Ishikawa (cell line): ENCODE measurements at regions not wholly inside any gene's neighbourhood (a gene's known extent, or its start where the extent isn't known, plus 50 kb on each side); places are given as distances from the start of the nearest gene placed in this dataset.

Experiments
- CREB1 ChIP-seq: IDR thresholded peaks from 2 replicates; pipeline ENCODE4 v1.6.1; 2012; ENCODE audit warnings: low read depth
- FOXM1 ChIP-seq: IDR thresholded peaks from 2 replicates; pipeline ENCODE4 v1.6.1; 2012; ENCODE audit warnings: low read depth, borderline replicate concordance
- TAF1 ChIP-seq: IDR thresholded peaks from 2 replicates; pipeline ENCODE4 v1.6.1; 2012; ENCODE audit warnings: low read depth, mild to moderate bottlenecking
- TCF12 ChIP-seq: IDR thresholded peaks from 2 replicates; pipeline ENCODE4 v1.6.1; 2012; ENCODE audit warnings: low read depth
- YY1 ChIP-seq: IDR thresholded peaks from 2 replicates; pipeline ENCODE4 v1.6.1; 2012; ENCODE audit warnings: low read depth
- TF ChIP-seq, protein P1 (sequence below): IDR thresholded peaks from 2 replicates; pipeline ENCODE4 v1.6.1; 2012; ENCODE audit warnings: low read depth, mild to moderate bottlenecking
- TF ChIP-seq, protein P2 (sequence below): IDR thresholded peaks from 2 replicates; pipeline ENCODE4 v1.6.1; 2012

DNA sequence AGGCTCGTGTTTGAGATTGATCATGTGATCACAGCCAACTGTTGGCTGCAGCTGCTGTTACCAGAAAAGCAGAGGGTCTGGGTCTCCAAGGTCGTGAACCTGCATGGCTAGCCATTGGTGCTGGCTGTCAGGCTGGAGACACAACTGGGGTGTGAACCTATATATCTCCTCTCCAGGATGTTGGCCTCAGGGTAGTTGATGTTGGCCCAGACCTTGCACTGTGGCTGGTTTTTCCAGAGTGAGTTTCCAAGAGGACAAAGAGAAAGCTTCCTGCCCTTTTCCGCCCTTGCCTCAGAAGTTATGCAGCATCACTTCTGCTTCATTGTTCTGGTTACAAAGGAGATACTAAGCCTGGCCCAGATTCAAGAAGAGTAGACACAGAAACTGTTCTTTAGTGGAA lies 607.8 kb upstream of the HS3ST1 start:
- TF ChIP-seq, protein P1, sequence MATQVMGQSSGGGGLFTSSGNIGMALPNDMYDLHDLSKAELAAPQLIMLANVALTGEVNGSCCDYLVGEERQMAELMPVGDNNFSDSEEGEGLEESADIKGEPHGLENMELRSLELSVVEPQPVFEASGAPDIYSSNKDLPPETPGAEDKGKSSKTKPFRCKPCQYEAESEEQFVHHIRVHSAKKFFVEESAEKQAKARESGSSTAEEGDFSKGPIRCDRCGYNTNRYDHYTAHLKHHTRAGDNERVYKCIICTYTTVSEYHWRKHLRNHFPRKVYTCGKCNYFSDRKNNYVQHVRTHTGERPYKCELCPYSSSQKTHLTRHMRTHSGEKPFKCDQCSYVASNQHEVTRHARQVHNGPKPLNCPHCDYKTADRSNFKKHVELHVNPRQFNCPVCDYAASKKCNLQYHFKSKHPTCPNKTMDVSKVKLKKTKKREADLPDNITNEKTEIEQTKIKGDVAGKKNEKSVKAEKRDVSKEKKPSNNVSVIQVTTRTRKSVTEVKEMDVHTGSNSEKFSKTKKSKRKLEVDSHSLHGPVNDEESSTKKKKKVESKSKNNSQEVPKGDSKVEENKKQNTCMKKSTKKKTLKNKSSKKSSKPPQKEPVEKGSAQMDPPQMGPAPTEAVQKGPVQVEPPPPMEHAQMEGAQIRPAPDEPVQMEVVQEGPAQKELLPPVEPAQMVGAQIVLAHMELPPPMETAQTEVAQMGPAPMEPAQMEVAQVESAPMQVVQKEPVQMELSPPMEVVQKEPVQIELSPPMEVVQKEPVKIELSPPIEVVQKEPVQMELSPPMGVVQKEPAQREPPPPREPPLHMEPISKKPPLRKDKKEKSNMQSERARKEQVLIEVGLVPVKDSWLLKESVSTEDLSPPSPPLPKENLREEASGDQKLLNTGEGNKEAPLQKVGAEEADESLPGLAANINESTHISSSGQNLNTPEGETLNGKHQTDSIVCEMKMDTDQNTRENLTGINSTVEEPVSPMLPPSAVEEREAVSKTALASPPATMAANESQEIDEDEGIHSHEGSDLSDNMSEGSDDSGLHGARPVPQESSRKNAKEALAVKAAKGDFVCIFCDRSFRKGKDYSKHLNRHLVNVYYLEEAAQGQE: no peak
- TF ChIP-seq, protein P2, sequence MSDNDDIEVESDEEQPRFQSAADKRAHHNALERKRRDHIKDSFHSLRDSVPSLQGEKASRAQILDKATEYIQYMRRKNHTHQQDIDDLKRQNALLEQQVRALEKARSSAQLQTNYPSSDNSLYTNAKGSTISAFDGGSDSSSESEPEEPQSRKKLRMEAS: no peak
- TF ChIP-seq CREB1 (no peak), TCF12 (no peak), YY1 (no peak), FOXM1 (no peak), TAF1 (no peak)
